H1 (cell line): ENCODE measurements at regions not wholly inside any gene's neighbourhood (a gene's known extent, or its start where the extent isn't known, plus 50 kb on each side); places are given as distances from the start of the nearest gene placed in this dataset.

Experiments used
- BACH1 ChIP-seq: IDR thresholded peaks from 2 replicates; pipeline ENCODE4 v1.6.1; 2012; ENCODE audit warnings: low read length, improper control_type of control experiment
- PHF8 ChIP-seq: fragments of 200-600 bp; sonication (generic); conservative IDR thresholded peaks from 2 replicates; pipeline ENCODE4 v1.7.1; 2012; ENCODE audit warnings: low read depth, mild to moderate bottlenecking, inconsistent platforms, low read length, moderate library complexity
- TAF7 ChIP-seq: optimal IDR thresholded peaks from 2 replicates; pipeline ENCODE3; 2011; ENCODE audit warnings: low read depth, mild to moderate bottlenecking, inconsistent platforms, low read length, moderate library complexity, borderline replicate concordance

- no peak for TF ChIP-seq TAF7
- TF ChIP-seq BACH1 = no peak
- TF ChIP-seq PHF8 = no peak
- TF ChIP-seq, all 59 proteins: peak for 0
Measured at GRCh38 chr22:34620161-34620560, 445.8 kb upstream of the ISX start (continued).
